ENCODE measurements at regions not wholly inside any gene's neighbourhood (a gene's known extent, or its start where the extent isn't known, plus 50 kb on each side); places are given as distances from the start of the nearest gene placed in this dataset.

DNA sequence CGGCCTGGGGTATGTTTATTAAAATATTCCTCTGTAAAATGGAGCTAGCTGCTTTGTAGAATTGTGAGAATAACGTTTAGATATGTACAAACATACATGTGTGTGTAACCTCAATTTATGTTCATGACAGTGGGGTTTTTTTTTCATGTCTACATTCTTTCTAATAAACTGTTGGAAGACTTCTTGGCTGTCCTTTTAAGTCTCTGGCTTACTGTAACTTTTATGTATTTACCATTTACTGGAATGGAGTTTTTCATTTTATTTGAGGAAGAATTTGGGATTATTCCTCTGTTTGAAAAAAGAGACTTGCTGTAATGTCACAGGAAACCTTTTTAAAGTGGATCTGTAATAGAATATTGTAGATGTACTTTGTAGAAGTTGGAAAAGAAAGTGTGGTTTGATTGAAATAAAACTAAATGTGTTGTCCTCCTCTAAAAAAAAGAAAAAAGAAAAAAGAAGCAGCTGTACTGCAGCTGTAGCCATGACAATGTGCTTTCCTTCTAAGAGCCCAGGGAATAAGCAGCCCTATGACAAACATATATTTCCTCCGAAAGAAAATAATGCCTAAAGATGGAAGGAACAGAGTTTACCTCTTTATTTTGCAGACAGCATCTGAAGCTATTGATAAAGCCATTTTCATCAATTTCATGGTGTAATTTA lies 71.2 kb upstream of the FREM1 start:
- no peak for DNase-seq
- in situ Hi-C loops (cut with HindIII; ENCODE audit: low pct_ligation_motif_present, low pct_unique_long_range_greater_than_20kb, low sequenced_read_pairs): no loop called here

DNA sequence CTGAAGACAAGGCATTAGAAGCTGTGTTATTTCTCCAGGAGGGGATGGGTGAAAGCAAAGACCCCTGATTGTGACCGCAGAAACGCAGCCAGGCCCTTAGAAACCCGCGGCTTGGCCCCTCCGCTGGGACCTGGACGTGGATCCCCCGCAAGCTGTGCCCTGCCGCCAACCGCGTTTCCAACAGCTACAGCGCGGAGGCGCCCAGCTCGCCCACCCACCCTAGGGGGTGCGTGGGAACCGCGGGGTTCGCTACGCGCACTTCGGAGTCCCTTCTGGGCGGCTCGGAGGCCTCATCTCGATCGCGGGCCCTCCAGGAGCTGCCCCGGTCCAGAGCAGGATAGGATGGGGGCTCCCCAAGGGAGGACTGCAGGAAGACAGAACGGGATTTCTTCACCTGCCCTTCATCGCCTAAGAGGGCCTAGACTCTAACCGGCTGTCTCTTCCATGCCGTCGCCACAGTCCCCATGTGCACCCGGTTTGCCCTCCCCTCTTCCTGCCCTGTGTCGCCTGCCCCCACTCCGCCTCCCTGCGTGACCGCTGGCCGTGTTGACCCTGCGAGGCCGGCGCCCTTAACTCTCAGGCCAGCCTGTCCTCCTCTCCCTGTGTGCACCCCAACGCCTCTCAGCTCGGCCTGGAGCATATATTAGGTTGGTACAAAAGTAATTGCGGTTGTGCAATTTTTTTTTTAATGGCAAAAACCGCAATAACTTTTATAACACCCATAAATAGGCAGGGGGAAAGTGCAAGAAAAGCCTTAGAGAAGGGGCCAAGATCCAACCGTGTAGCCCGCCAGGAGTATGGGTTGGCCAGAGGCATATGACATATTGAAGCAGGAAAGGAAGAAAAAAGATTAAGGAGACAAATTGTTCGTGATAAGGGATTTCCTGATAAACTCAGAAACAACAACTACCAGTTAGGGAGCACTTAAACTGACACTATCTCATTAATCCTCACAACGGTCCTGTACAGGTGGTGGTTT lies 68.1 kb upstream of the FREM1 start:
- in situ Hi-C loops (cut with HindIII; ENCODE audit: low pct_ligation_motif_present, low pct_unique_long_range_greater_than_20kb, low sequenced_read_pairs): no loop called here
- DNase-seq: no peak

DNA sequence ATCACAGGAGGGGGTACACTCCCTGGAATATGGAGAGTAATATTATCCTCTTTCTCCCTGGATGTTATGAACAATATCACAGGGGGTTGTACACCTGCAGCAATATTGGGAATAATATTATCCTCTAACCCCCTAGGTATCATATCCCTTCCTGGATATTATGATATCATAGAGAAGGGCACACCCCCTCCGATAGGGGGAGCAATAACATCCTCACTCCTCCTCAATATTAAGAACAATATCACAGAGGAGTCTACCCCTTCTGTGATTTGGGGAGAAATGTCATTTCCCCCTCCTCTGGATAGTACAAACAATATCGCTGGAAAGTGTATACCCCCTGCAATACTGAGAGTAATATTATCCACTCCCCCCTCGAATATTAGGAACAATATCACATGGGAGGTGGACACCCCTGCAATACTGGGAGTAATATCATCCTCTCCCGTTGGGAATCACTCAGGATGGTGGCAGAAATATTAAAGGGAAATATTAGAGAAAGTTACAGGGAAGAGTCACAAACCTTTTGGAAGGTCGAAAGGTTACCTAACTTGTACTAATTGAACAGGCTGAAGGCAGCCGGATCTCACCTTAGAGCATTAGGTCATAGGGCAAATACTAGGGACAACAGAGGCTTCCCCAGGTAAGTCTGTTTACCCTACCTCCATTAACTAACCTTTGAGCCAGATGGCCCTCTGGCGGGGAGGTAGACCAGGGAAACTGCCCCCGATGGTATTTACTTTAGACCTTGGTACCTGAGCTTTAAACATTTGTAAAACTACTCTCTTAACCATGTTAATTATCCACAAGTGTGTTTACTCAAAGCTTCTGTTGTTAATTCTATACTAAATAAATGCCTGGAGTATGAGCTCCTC lies 57.5 kb upstream of the FREM1 start:
- DNase-seq: no peak
- in situ Hi-C loops (cut with HindIII; ENCODE audit: low pct_ligation_motif_present, low pct_unique_long_range_greater_than_20kb, low sequenced_read_pairs): no loop called here

DNA sequence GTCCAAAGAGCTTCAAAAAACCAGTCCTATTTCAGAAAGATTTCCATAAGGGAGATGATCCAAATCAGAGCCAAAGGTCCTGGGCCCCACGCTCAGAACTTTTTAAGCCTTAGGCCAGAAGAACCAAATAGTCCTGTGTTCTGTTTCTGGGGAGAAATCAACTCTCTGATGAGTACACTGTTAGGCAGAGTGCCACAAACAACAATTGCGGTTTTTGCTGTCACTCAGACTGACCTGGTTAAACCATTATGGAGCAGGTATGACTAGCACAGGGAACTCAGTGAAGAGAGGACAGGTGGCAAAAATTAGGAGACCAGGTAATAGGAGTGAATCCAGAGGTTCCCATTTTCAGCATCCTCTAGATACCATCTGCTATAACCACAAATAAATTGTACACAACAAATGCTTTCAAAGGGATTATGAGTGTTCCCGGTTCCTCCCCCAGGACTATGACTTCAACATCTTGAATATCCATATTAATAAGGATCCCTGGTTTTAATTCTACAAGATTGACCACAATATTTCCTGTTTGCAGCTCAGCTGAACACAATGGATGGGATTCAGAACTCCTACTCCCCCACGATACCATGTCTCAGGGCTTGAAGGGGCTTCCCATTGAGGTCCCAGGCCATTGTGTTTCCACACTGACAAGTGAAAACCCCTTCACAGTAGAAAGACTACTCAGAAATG lies 52.1 kb upstream of the FREM1 start:
- in situ Hi-C loops (cut with HindIII; ENCODE audit: low pct_ligation_motif_present, low pct_unique_long_range_greater_than_20kb, low sequenced_read_pairs): no loop called here
- DNase-seq: no peak

DNA sequence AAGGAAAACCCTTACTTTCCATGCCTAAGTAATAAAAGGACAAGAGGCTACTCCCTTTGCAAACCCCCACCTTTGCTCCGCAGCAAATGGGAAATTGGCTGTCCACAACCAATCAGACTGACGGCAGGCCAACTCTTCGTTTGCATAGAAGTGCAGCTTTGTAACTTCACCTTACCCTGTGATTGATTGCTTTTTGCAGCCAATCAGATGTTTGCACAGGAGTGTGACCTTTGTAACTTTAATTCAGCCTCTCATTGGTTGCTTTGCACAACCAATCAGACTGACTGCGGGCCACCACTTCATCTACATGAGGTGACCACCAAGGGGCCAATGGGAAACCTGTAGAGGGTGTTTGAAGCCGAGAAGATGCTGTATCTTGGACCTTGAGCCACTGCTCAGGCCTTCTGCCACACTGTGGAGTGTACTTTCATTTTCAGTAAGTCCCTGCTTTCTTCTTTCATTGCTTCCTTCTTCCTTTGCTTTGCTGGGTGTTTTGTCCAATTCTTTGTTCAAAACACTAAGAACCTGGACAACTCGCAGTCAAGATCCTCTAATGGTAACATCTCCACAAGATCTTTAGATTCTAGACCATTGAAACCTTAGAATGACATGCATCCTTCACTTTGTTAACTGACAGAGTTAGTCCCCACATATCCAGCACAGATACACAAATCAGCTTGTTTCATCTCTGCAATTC lies 51.3 kb upstream of the FREM1 start:
- in situ Hi-C loops (cut with HindIII; ENCODE audit: low pct_ligation_motif_present, low pct_unique_long_range_greater_than_20kb, low sequenced_read_pairs): no loop called here
- peak; percentile 16 for DNase-seq

DNA sequence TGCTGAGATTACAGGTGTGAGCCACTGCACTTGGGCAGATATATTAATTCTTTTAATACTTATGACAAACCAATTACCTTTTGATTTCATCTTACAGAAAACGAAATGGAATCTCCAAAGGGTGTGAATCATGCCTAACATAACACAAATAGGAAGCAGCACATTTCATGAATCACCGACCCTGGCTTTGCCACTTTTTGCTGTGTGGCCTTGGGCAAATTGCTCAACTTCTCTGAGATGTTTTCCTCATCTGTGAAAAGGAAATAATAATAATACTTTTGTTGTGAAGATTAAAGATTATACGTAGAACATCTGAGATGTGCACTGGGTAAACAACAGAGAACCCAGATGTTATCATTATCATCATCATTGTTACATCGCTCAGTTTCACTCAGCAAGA lies 50.7 kb upstream of the FREM1 start:
- in situ Hi-C loops (cut with HindIII; ENCODE audit: low pct_ligation_motif_present, low pct_unique_long_range_greater_than_20kb, low sequenced_read_pairs): no loop called here
- no peak for DNase-seq
